ENCODE measurements at regions not wholly inside any gene's neighbourhood (a gene's known extent, or its start where the extent isn't known, plus 50 kb on each side); places are given as distances from the start of the nearest gene placed in this dataset.

- 43 to 52% (median 48%) methylated on average over 9 of the region's 9 CpGs for WGBS, 4 donors
- TF ChIP-seq POLR2A (IDR thresholded peaks at IDR 0.05) (no peak), CTCF (IDR thresholded peaks at IDR 0.05) (no peak)
- Histone ChIP-seq H3K9me3 (peaks cover 0 to 16% (median 0%) of the 10 kb centered on the region in 12 donors), H3K27ac (no peak overlapping the region), H3K4me1 (no peaks in the 10 kb centered on the region), H3K27me3 (no peaks in the 10 kb centered on the region), H3K4me3 (no peak overlapping the region), H3K36me3 (no peaks in the 10 kb centered on the region)
- ATAC-seq: no peak
- intact Hi-C loops (cut with DNase I): no loop called here
- DNase-seq: no peak
Observed at GRCh38 chr1:67897270-67897949, 64.1 kb upstream of the GNG12 start.

- ATAC-seq (no peak), DNase-seq (no peak)
- H3K4me1 ChIP-seq: no peaks in the 10 kb centered on the region
- intact Hi-C loops (cut with DNase I): no loop called here
- TF ChIP-seq POLR2A (IDR thresholded peaks at IDR 0.05): no peak
- no peak for TF ChIP-seq CTCF (IDR thresholded peaks at IDR 0.05)
- no peaks in the 10 kb centered on the region for H3K36me3 ChIP-seq
- H3K27ac ChIP-seq: no peak overlapping the region
- WGBS, 4 donors: 64 to 78% (median 70%) methylated on average over 6 of the region's 6 CpGs
- no peak overlapping the region for H3K4me3 ChIP-seq
- H3K27me3 ChIP-seq: no peaks in the 10 kb centered on the region
- H3K9me3 ChIP-seq: peaks cover 0 to 11% (median 0%) of the 10 kb centered on the region in 12 donors
Observed at GRCh38 chr1:67896826-67897225, 63.6 kb upstream of the GNG12 start.

- peaks cover 0 to 11% (median 0%) of the 10 kb centered on the region in 12 donors for H3K9me3 ChIP-seq
- ATAC-seq (no peak), DNase-seq (no peak)
- WGBS, 4 donors: 89 to 92% (median 91%) methylated on average over 4 of the region's 4 CpGs
- peaks cover 0 to 5% (median 0%) of the 10 kb centered on the region in 12 donors for H3K4me1 ChIP-seq
- H3K27me3 ChIP-seq: no peaks in the 10 kb centered on the region
- intact Hi-C loops (cut with DNase I): no loop called here
- H3K4me3 ChIP-seq: no peak overlapping the region
- H3K27ac ChIP-seq: no peak overlapping the region
- no peaks in the 10 kb centered on the region for H3K36me3 ChIP-seq
- no peak for TF ChIP-seq POLR2A (IDR thresholded peaks at IDR 0.05)
- no peak for TF ChIP-seq CTCF (IDR thresholded peaks at IDR 0.05)
Observed at GRCh38 chr1:67894981-67895735, 61.9 kb upstream of the GNG12 start.

GRCh38 chr1:67893126-67893495 is 59.8 kb upstream of the GNG12 start:
- Histone ChIP-seq H3K27me3 (no peaks in the 10 kb centered on the region), H3K36me3 (no peaks in the 10 kb centered on the region), H3K9me3 (no peaks in the 10 kb centered on the region), H3K4me1 (peaks cover 0 to 12% (median 0%) of the 10 kb centered on the region in 12 donors), H3K4me3 (no peak overlapping the region), H3K27ac (no peak overlapping the region)
- DNase-seq: no peak
- 85 to 91% (median 90%) methylated on average over 3 of the region's 3 CpGs for WGBS, 4 donors
- intact Hi-C loops (cut with DNase I): no loop called here
- no peak for ATAC-seq
- TF ChIP-seq POLR2A (IDR thresholded peaks at IDR 0.05) (no peak), CTCF (IDR thresholded peaks at IDR 0.05) (no peak)

All from heart left ventricle (tissue), 16 donors.